Body of pancreas (tissue), 4 donors: ENCODE measurements at regions not wholly inside any gene's neighbourhood (a gene's known extent, or its start where the extent isn't known, plus 50 kb on each side); places are given as distances from the start of the nearest gene placed in this dataset.

Experiments used
- CTCF ChIP-seq, 7 experiments: fragments of 450-650 bp in 4 of 7; fragments of 200-600 bp in 3 of 7; sonication (generic) in 3 of 7; IDR thresholded peaks; one replicate each; pipeline ENCODE4 v1.5.1; 2016 to 2019; ENCODE audit warnings: antibody characterized with exemption in 7 of 7
- POLR2A ChIP-seq, 3 donors: fragments of 450-650 bp; IDR thresholded peaks; one replicate each; pipeline ENCODE4 v1.6.1; 2016; ENCODE audit warnings: antibody characterized with exemption in 3 of 3, mild to moderate bottlenecking in 2 of 3

GRCh38 chr3:151989621-151990020, 116.2 kb downstream of the SUCNR1 start:
- TF ChIP-seq CTCF (IDR thresholded peaks at IDR 0.05) = no peak
- TF ChIP-seq POLR2A (IDR thresholded peaks at IDR 0.05) = no peak
